IMR-90 (cell line): ENCODE measurements at regions not wholly inside any gene's neighbourhood (a gene's known extent, or its start where the extent isn't known, plus 50 kb on each side); places are given as distances from the start of the nearest gene placed in this dataset.

Experiments
- ATAC-seq: fragments of 200-7000 bp; cut with Tn5 transposase; 2 replicates; pipeline ENCODE4 v1.9.1; 2020; ENCODE audit warnings: low read depth, mild to moderate bottlenecking, moderate library complexity
- BruUV-seq: library from RNA; stranded (reverse); fragments of 400-500 nt; replicated peaks from 2 replicates; lab custom pipeline; 2021; lab: Mats Ljungman, UMichigan
- CTCF ChIA-PET: fragments of 300-600 bp; formaldehyde crosslinking; extraction: SDS; loops from one replicate; lab custom pipeline; 2021; ENCODE audit warnings: antibody characterized with exemption; lab: Yijun Ruan, JAX
- POLR2A ChIA-PET: fragments of 300-600 bp; sonication (Branson Sonifier 250); formaldehyde crosslinking; loops from one replicate; lab custom pipeline; 2022; ENCODE audit warnings: antibody characterized with exemption; ENCODE audit not compliant: unreplicated experiment; lab: Charles Lee
- DNase-seq: peaks from one replicate; pipeline ENCODE4 v3.0.0; 2013
- H2AFZ ChIP-seq: replicated peaks from 2 replicates; pipeline ENCODE3; 2013; ENCODE audit warnings: low read length, mild to moderate bottlenecking; ENCODE audit not compliant: poor library complexity
- H2AK5ac ChIP-seq: 2 replicates; pipeline ENCODE4 v1.6.1; 2013; ENCODE audit warnings: low read depth, low read length, inconsistent platforms
- H2AK9ac ChIP-seq: replicated peaks from 2 replicates; pipeline ENCODE3; 2013; ENCODE audit warnings: mild to moderate bottlenecking, low read depth, low read length, moderate library complexity; ENCODE audit not compliant: poor library complexity
- H2BK120ac ChIP-seq: 2 replicates; pipeline ENCODE4 v1.6.1; 2013; ENCODE audit warnings: low read depth, low read length, inconsistent platforms
- H2BK15ac ChIP-seq: 3 replicates; pipeline ENCODE4 v1.6.1; 2013; ENCODE audit warnings: low read depth, low read length, inconsistent platforms
- H2BK20ac ChIP-seq: 2 replicates; pipeline ENCODE4 v1.6.1; 2013; ENCODE audit warnings: low read depth, mild to moderate bottlenecking, inconsistent platforms, low read length, moderate library complexity
- H2BK5ac ChIP-seq: 2 replicates; pipeline ENCODE4 v1.6.1; 2013; ENCODE audit warnings: mild to moderate bottlenecking, low read depth, low read length, inconsistent platforms; ENCODE audit not compliant: poor library complexity, severe bottlenecking
- H3K14ac ChIP-seq: replicated peaks from 2 replicates; pipeline ENCODE4 v1.6.1; 2013; ENCODE audit warnings: low read depth, low read length, inconsistent platforms
- H3K18ac ChIP-seq: 2 replicates; pipeline ENCODE4 v1.6.1; 2013; ENCODE audit warnings: low read depth, low read length, control low read depth
- H3K23ac ChIP-seq: 2 replicates; pipeline ENCODE4 v1.6.1; 2013; ENCODE audit warnings: low read depth, low read length, inconsistent platforms
- H3K27ac ChIP-seq: 2 replicates; pipeline ENCODE4 v1.5.1; 2013; ENCODE audit warnings: mild to moderate bottlenecking, control low read depth, low read length; ENCODE audit not compliant: insufficient read depth
- H3K27me3 ChIP-seq: 2 replicates; pipeline ENCODE4 v1.6.1; 2013; ENCODE audit warnings: low read length; ENCODE audit not compliant: control insufficient read depth, insufficient read depth
- H3K36me3 ChIP-seq: 2 replicates; pipeline ENCODE4 v1.6.1; 2013; ENCODE audit warnings: low read length, mixed read lengths; ENCODE audit not compliant: control insufficient read depth, insufficient read depth
- H3K4ac ChIP-seq: 2 replicates; pipeline ENCODE4 v1.6.1; 2013; ENCODE audit warnings: low read depth, low read length, inconsistent platforms
- H3K4me1 ChIP-seq: 2 replicates; pipeline ENCODE4 v1.6.1; 2013; ENCODE audit warnings: low read length, mixed read lengths; ENCODE audit not compliant: control insufficient read depth, insufficient read depth
- H3K4me2 ChIP-seq: 2 replicates; pipeline ENCODE4 v1.6.1; 2013; ENCODE audit warnings: low read depth, mild to moderate bottlenecking, control low read depth, low read length, moderate library complexity
- H3K4me3 ChIP-seq: 2 replicates; pipeline ENCODE4 v1.5.1; 2013; ENCODE audit warnings: low read depth, mild to moderate bottlenecking, control low read depth, low read length, moderate library complexity; ENCODE audit not compliant: insufficient read depth
- H3K56ac ChIP-seq: 2 replicates; pipeline ENCODE4 v1.6.1; 2013; ENCODE audit warnings: low read length, inconsistent platforms; ENCODE audit not compliant: insufficient read depth; ENCODE audit errors: extremely low read depth
- H3K79me1 ChIP-seq, 2 experiments: 2 replicates each; pipeline ENCODE4 v1.6.1; 2013; ENCODE audit warnings: low read length in 2 of 2, inconsistent platforms in 1 of 2, low read depth in 1 of 2
- H3K9ac ChIP-seq: 2 replicates; pipeline ENCODE4 v1.6.1; 2013; ENCODE audit warnings: low read depth, low read length, control low read depth
- H3K9me1 ChIP-seq: 2 replicates; pipeline ENCODE4 v1.6.1; 2013; ENCODE audit warnings: low read length, inconsistent platforms; ENCODE audit not compliant: insufficient read depth
- H3K9me3 ChIP-seq: 2 replicates; pipeline ENCODE4 v1.6.1; 2013; ENCODE audit warnings: low read length; ENCODE audit not compliant: control insufficient read depth, insufficient read depth
- H4K20me1 ChIP-seq: 2 replicates; pipeline ENCODE4 v1.6.1; 2013; ENCODE audit warnings: low read length, inconsistent platforms; ENCODE audit not compliant: insufficient read depth
- H4K5ac ChIP-seq: 2 replicates; pipeline ENCODE4 v1.6.1; 2013; ENCODE audit warnings: mild to moderate bottlenecking, low read depth, low read length, control low read depth
- H4K8ac ChIP-seq, 2 experiments: 2 replicates each; pipeline ENCODE4 v1.6.1; 2013; ENCODE audit warnings: low read depth in 2 of 2, low read length in 2 of 2, control low read depth in 1 of 2, inconsistent platforms in 1 of 2
- H4K91ac ChIP-seq: 2 replicates; pipeline ENCODE4 v1.6.1; 2013; ENCODE audit warnings: low read depth, low read length, inconsistent platforms; ENCODE audit not compliant: insufficient read depth
- BHLHE40 ChIP-seq: fragments of 150-350 bp; IDR thresholded peaks from 2 replicates; pipeline ENCODE4 v1.6.1; 2016; ENCODE audit warnings: mild to moderate bottlenecking, low read depth, low read length
- CHD1 ChIP-seq: IDR thresholded peaks from 2 replicates; pipeline ENCODE4 v1.6.1; 2012; ENCODE audit warnings: low read depth, low read length, improper control_type of control experiment
- CTCF ChIP-seq: conservative IDR thresholded peaks from 2 replicates; pipeline ENCODE4 v1.5.1; 2012; ENCODE audit warnings: mild to moderate bottlenecking, low read depth, low read length, improper control_type of control experiment
- ELK1 ChIP-seq: fragments of 150-350 bp; IDR thresholded peaks from 2 replicates; pipeline ENCODE4 v1.6.1; 2016; ENCODE audit warnings: low read depth, mild to moderate bottlenecking, low read length, moderate library complexity, borderline replicate concordance
- MXI1 ChIP-seq: IDR thresholded peaks from 2 replicates; pipeline ENCODE4 v1.6.1; 2012; ENCODE audit warnings: low read depth, mild to moderate bottlenecking, low read length, moderate library complexity, borderline replicate concordance
- RAD21 ChIP-seq: IDR thresholded peaks from 2 replicates; pipeline ENCODE4 v1.6.1; 2012; ENCODE audit warnings: low read length, improper control_type of control experiment
- RFX5 ChIP-seq: IDR thresholded peaks from 2 replicates; pipeline ENCODE4 v1.8.0; 2012; ENCODE audit warnings: low read depth, mild to moderate bottlenecking, low read length, moderate library complexity
- SMC3 ChIP-seq: fragments of 150-350 bp; IDR thresholded peaks from 2 replicates; pipeline ENCODE4 v1.6.1; 2016; ENCODE audit warnings: low read depth, mild to moderate bottlenecking, antibody characterized with exemption, low read length, moderate library complexity
- WGBS, 2 experiments: methylation state at CpG; one replicate each; pipeline versions ENCODE4 v1.1.5 to v1.1.7; 2013; ENCODE audit warnings: missing lambda C conversion rate in 2 of 2; ENCODE audit not compliant: insufficient read length in 1 of 2; ENCODE audit errors: extremely low coverage in 2 of 2; 5-methylcytosine and 5-hydroxymethylcytosine counted together
- dilution Hi-C: fragments of 300-500 bp; cut with HindIII; formaldehyde crosslinking; loops from one replicate; pipeline ENCODE4 v1.14.3; 2018; ENCODE audit warnings: low sequenced_read_pairs; ENCODE audit not compliant: unreplicated experiment
- in situ Hi-C: fragments of 300-500 bp; cut with MboI; formaldehyde crosslinking; loops from 3 replicates; pipeline ENCODE4 v1.14.3; 2019; ENCODE audit warnings: low sequenced_read_pairs, inconsistent platforms, mixed read lengths
- intact Hi-C: fragments of 100-400 bp; cut with micrococcal nuclease; formaldehyde crosslinking; loops from 2 replicates; pipeline ENCODE4 v1.10.0; 2022

- Histone ChIP-seq H3K4me3 (no peak overlapping the region), H3K9ac (no peak overlapping the region), H3K4me2 (peak overlapping the region; percentile 92), H3K27ac (no peak overlapping the region), H3K4me1 (no peaks in the 10 kb centered on the region), H3K23ac (no peak overlapping the region), H3K9me3 (no peaks in the 10 kb centered on the region), H4K91ac (no peak overlapping the region), H2AFZ (peak overlapping the region; percentile 54), H4K5ac (no peak overlapping the region), H3K36me3 (no peaks in the 10 kb centered on the region), H2BK120ac (no peak overlapping the region), H2BK20ac (no peak overlapping the region), H3K18ac (no peak overlapping the region), H2AK5ac (no peak overlapping the region), H3K9me1 (no peaks in the 10 kb centered on the region), H3K14ac (no peak overlapping the region), H2BK5ac (no peak overlapping the region), H3K56ac (no peak overlapping the region), H2BK15ac (no peak overlapping the region), H4K20me1 (no peaks in the 10 kb centered on the region), H3K4ac (no peak overlapping the region), H3K79me1 (no peaks in the 10 kb centered on the region), H4K8ac (no peak overlapping the region), H3K27me3 (no peaks in the 10 kb centered on the region), H2AK9ac (no peak overlapping the region)
- dilution Hi-C loops (no loop called here), in situ Hi-C loops (no loop called here), intact Hi-C loops (loop anchor here (2.0 to 10.0 kb wide), 2 partner anchors 228 to 798 kb away; no protein-coding TSS in a partner anchor)
- POLR2A ChIA-PET, result no interaction called here
- CTCF ChIA-PET, result interaction anchor here (0.7 to 2.3 kb wide), 5 partner anchors 9 to 226 kb away, joined by 3 to 11 read pairs (median 4); no protein-coding TSS in a partner anchor
- 29% methylated on average over 6 of the region's 15 CpGs; no CpG with 5 or more reads in 1 of the 2 experiments for WGBS, 2 experiments
- no peak for TF ChIP-seq MXI1
- TF ChIP-seq RFX5, result no peak
- TF ChIP-seq CHD1, result no peak
- TF ChIP-seq CTCF, result peak; percentile 52
- TF ChIP-seq ELK1, result no peak
- no peak for TF ChIP-seq BHLHE40
- TF ChIP-seq RAD21, result peak; percentile 43
- no peak for TF ChIP-seq SMC3
- DNase-seq (peak; percentile 32), ATAC-seq (peak; percentile 53; the same call in 1 of the 2 replicates)
- no TSS peak for BruUV-seq
These were observed 67.9 kb upstream of the PDZD8 start for GRCh38 chr10:117442944-117443685.
